K562 (cell line): ENCODE measurements at regions not wholly inside any gene's neighbourhood (a gene's known extent, or its start where the extent isn't known, plus 50 kb on each side); places are given as distances from the start of the nearest gene placed in this dataset.

Experiments used
- ARID4B ChIP-seq: sonication (generic); formaldehyde crosslinking; IDR thresholded peaks from 2 replicates; pipeline ENCODE4 v1.8.0; 2022; ENCODE audit warnings: mild to moderate bottlenecking, missing genetic modification reagents
- ATF1 ChIP-seq, 2 experiments: fragments of 450-650 bp in 1 of 2; IDR thresholded peaks; 2 replicates each; pipeline ENCODE4 v1.6.1; 2016; ENCODE audit warnings: missing compliant biosample characterization in 1 of 2, missing genetic modification characterization in 1 of 2
- BMI1 ChIP-seq: fragments of 150-350 bp; IDR thresholded peaks from 2 replicates; pipeline ENCODE4 v1.6.1; 2014; ENCODE audit warnings: low read length
- E4F1 ChIP-seq: fragments of 250-450 bp; sonication (Bioruptor Pico); IDR thresholded peaks from 2 replicates; pipeline ENCODE4 v1.5.0; 2021; ENCODE audit warnings: mild to moderate bottlenecking, borderline replicate concordance
- FOXJ2 ChIP-seq: fragments of 200-800 bp; sonication (Bioruptor generic); IDR thresholded peaks from 2 replicates; pipeline ENCODE4 v1.6.1; 2016; ENCODE audit warnings: missing genetic modification characterization, missing compliant biosample characterization
- GTF3C2 ChIP-seq: IDR thresholded peaks from 3 replicates; pipeline ENCODE4 v1.6.1; 2011; ENCODE audit warnings: borderline replicate concordance, mild to moderate bottlenecking, moderate library complexity; ENCODE audit not compliant: insufficient read length; ENCODE audit errors: extremely low read depth
- JUND ChIP-seq, 2 experiments: IDR thresholded peaks; 2 replicates in 1 of 2; 3 replicates in 1 of 2; pipeline ENCODE4 v1.6.1; 2011; ENCODE audit warnings: borderline replicate concordance in 2 of 2, low read depth in 2 of 2, low read length in 2 of 2, improper control_type of control experiment in 1 of 2, missing biosample characterization in 1 of 2, missing genetic modification characterization in 1 of 2, missing genetic modification reagents in 1 of 2
- LCOR ChIP-seq: sonication (generic); formaldehyde crosslinking; IDR thresholded peaks from 2 replicates; pipeline ENCODE4 v1.8.0; 2022; ENCODE audit warnings: mild to moderate bottlenecking, missing genetic modification reagents
- MAFF ChIP-seq: IDR thresholded peaks from 2 replicates; pipeline ENCODE4 v1.6.1; 2012; ENCODE audit warnings: low read length, improper control_type of control experiment
- NFE2 ChIP-seq: IDR thresholded peaks from 2 replicates; pipeline ENCODE4 v1.6.1; 2014; ENCODE audit warnings: antibody characterized with exemption, low read depth
- PCBP2 ChIP-seq: fragments of 200-400 bp; formaldehyde crosslinking; IDR thresholded peaks from 2 replicates; pipeline ENCODE4 v1.6.1; 2018; ENCODE audit warnings: low read length, low read depth, mild to moderate bottlenecking, moderate library complexity; ENCODE audit not compliant: poor library complexity, severe bottlenecking
- RBFOX2 ChIP-seq: fragments of 200-400 bp; formaldehyde crosslinking; IDR thresholded peaks from 2 replicates; pipeline ENCODE4 v1.6.1; 2017; ENCODE audit warnings: low read depth, mild to moderate bottlenecking, low read length, moderate library complexity
- SMARCA4 ChIP-seq: fragments of 450-650 bp; IDR thresholded peaks from 2 replicates; pipeline ENCODE4 v1.6.1; 2016
- TAF7 ChIP-seq: fragments of 450-650 bp; IDR thresholded peaks from 2 replicates; pipeline ENCODE4 v1.6.1; 2016; ENCODE audit warnings: missing genetic modification characterization, missing compliant biosample characterization
- ZC3H4 ChIP-seq: sonication (generic); formaldehyde crosslinking; IDR thresholded peaks from 2 replicates; pipeline ENCODE4 v1.9.0; 2021; ENCODE audit warnings: missing genetic modification reagents, borderline replicate concordance
- ZNF212 ChIP-seq: fragments of 450-650 bp; formaldehyde crosslinking; IDR thresholded peaks from 2 replicates; pipeline ENCODE4 v1.4.0; 2020; ENCODE audit warnings: mild to moderate bottlenecking
- ZNF217 ChIP-seq: sonication (generic); formaldehyde crosslinking; IDR thresholded peaks from 2 replicates; pipeline ENCODE4 v1.8.0; 2022; ENCODE audit warnings: mild to moderate bottlenecking, missing genetic modification reagents
- ZNF449 ChIP-seq: fragments of 250-450 bp; sonication (Bioruptor Pico); IDR thresholded peaks from 2 replicates; pipeline ENCODE4 v1.8.0; 2022; ENCODE audit warnings: moderate library complexity, mild to moderate bottlenecking, inconsistent platforms

- TF ChIP-seq ARID4B (CRISPR knock-in tag) (no peak), NFE2 (peak; percentile 49), MAFF (peak; percentile 5; the same call in 1 of the 2 replicates), TAF7 (tag) (no peak), GTF3C2 (no peak), SMARCA4 (no peak), PCBP2 (no peak), RBFOX2 (no peak), LCOR (CRISPR knock-in tag) (no peak), ZNF217 (CRISPR knock-in tag) (no peak), BMI1 (no peak), ATF1 (CRISPR knock-in tag; IDR thresholded peaks at IDR 0.05) (no peak), ATF1 (tag; IDR thresholded peaks at IDR 0.05) (no peak), E4F1 (CRISPR knock-in tag) (no peak), FOXJ2 (tag) (no peak), ZC3H4 (no peak), JUND (IDR thresholded peaks at IDR 0.05; ENCODE audit: borderline replicate concordance, low read depth, low read length) (no peak), JUND (tag; IDR thresholded peaks at IDR 0.05; ENCODE audit: borderline replicate concordance, low read depth, low read length) (peak; percentile 42; the same call in 1 of the 3 replicates), ZNF449 (CRISPR knock-in tag) (no peak), ZNF212 (CRISPR knock-in tag) (no peak)
These were observed 1047.6 kb upstream of the ADGRL4 start (continued) for GRCh38 chr1:80054129-80054528.
